Lower leg skin (tissue), 3 donors: ENCODE measurements at regions not wholly inside any gene's neighbourhood (a gene's known extent, or its start where the extent isn't known, plus 50 kb on each side); places are given as distances from the start of the nearest gene placed in this dataset.

Experiments
- CTCF ChIP-seq, 3 donors: fragments of 450-650 bp; IDR thresholded peaks; one replicate each; pipeline ENCODE4 v1.5.1; 2016; ENCODE audit warnings: antibody characterized with exemption in 3 of 3, mild to moderate bottlenecking in 3 of 3, moderate library complexity in 2 of 3
- POLR2A ChIP-seq, 2 donors: fragments of 450-650 bp; IDR thresholded peaks; one replicate each; pipeline ENCODE4 v1.6.1; 2016 to 2017; ENCODE audit warnings: antibody characterized with exemption in 2 of 2, mild to moderate bottlenecking in 1 of 2, moderate library complexity in 1 of 2

- TF ChIP-seq CTCF (IDR thresholded peaks at IDR 0.05) = no peak
- TF ChIP-seq POLR2A (IDR thresholded peaks at IDR 0.05) = no peak
Measured at GRCh38 chr10:78807504-78808203, 261.1 kb upstream of the ZMIZ1 start.
